Upper lobe of left lung (tissue), 4 donors: ENCODE measurements at regions not wholly inside any gene's neighbourhood (a gene's known extent, or its start where the extent isn't known, plus 50 kb on each side); places are given as distances from the start of the nearest gene placed in this dataset.

Source experiments
- CTCF ChIP-seq, 6 experiments: fragments of 450-650 bp in 4 of 6; fragments of 200-600 bp in 2 of 6; sonication (generic) in 2 of 6; IDR thresholded peaks; one replicate each; pipeline ENCODE4 v1.5.1; 2016 to 2019; ENCODE audit warnings: antibody characterized with exemption in 6 of 6
- POLR2AphosphoS5 ChIP-seq, 2 donors: sonication (generic); formaldehyde crosslinking; IDR thresholded peaks; one replicate each; pipeline ENCODE4 v1.5.1; 2017; ENCODE audit warnings: antibody characterized with exemption in 2 of 2

GRCh38 chr18:73826098-73826497 lies 321.5 kb downstream of the FBXO15 start:
- no peak for TF ChIP-seq CTCF (IDR thresholded peaks at IDR 0.05)
- no peak for TF ChIP-seq POLR2AphosphoS5 (IDR thresholded peaks at IDR 0.05)
